Activated gamma-delta T cell treated with Interleukin-2 at 50 U/mL for 16 hours (primary cell): ENCODE measurements at regions not wholly inside any gene's neighbourhood (a gene's known extent, or its start where the extent isn't known, plus 50 kb on each side); places are given as distances from the start of the nearest gene placed in this dataset.
"Not testable (repeated sequence)": the region's sequence is repeated elsewhere in the genome, so short reads cannot be mapped to it uniquely, and the experiment has no call there.

Experiments used
- DNase-seq: peaks from one replicate; pipeline ENCODE4 v3.0.0-alpha.2; 2020

DNA sequence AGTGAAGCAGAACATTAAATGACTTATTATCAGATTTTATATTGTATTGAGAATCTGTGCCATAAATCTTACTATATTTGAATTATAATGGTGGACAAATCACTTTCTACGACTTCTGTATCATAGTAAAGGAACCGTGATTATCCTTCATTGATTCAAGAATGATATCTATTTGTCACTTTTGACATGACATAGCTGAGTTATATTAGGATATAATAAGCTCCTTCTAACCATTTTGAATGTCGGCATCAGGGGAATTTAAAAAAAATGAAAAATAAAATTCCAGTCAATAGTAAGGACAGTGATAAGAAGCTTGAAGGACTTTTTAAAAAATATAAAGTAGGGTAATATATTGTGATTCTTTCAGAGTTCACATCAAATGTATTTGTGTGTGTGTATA is 338.9 kb upstream of the ACO1 start:
- DNase-seq = no peak

DNA sequence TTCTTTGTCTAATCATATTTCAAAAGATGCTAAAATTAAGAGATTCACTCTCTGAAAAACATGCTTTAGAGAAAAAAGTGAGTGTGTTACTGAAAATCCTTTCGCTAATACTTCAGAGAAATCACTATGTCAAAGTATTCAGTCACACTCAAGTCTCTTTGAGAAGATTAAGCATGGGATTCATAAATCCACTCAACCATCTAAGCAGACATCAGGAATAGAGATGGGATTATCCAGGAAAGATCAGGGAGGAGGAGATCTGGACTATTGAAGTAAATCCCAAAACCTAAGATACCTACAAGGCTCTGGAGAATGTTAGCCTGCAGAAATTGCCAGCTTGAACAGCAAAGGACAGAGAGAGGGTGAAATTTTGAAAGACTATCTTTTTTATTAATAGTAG is 317.2 kb upstream of the ACO1 start:
- no peak for DNase-seq

DNA sequence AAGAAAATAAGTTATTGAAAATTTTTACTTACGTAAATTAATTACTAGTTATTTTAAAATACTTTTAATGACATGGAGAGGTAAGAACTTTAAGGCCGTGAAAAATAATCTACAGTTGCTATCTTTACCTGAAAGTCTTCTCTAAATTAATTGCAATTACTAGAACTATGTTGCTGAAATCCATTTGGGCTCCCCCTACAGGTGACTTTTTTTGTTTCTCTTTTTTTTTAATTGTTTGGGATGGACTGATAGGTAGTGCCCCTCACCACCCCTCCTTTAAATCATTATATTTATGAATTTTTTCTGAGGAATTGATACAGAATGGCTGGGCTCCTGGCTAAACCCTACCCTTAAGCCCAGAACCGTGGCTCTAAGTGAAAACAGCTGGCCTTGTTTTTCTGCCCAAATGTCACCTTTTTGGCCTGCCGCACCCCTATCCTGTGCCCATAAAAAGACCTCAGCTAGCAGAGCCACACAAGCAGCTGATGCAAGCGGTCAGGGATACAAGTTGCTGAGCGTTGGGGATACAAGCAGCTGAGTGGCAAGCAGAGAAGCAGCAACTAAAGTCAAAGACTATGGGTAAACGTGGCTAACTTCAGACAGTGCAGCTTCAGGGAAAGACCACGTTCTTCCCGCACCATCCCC is 315.2 kb upstream of the ACO1 start:
- no peak for DNase-seq

DNA sequence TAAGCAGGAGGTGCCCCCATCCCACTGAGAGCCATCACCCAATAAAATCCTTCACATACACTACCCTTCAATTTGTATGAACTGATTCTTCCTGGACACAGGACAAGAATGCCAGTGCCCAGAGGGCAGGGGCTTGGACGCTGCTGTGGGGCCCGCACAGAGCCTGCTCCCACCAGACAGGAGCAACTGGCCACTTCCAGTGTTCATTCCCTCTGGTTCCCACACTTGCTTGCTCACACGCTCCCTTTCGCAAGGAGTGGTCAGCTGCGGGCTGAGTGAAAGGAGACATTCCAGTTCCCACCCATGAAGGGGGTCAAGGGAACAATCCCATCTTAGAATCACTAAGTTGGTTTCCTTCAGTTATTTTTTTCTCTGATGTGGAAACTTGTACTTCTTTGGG is 314.5 kb upstream of the ACO1 start:
- no peak for DNase-seq

DNA sequence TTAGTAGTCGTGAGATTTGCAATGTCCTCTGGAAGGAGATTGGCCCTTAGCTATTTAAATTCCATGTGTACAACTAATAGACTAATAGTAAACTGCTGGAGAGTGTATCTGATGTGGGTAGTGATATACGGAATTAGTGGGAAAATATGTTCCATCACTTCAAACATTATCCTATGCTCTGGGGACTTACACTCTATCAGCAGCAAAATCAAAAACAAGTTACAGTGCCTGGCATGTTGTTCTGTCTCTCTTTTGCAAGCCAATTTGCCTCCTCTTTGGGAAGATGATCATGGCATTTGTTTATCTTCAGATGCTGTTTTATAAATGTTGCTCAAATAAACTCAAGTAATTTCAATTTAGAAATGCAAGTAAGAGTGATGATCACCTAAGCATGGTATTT is 311.9 kb upstream of the ACO1 start:
- DNase-seq = no peak

DNA sequence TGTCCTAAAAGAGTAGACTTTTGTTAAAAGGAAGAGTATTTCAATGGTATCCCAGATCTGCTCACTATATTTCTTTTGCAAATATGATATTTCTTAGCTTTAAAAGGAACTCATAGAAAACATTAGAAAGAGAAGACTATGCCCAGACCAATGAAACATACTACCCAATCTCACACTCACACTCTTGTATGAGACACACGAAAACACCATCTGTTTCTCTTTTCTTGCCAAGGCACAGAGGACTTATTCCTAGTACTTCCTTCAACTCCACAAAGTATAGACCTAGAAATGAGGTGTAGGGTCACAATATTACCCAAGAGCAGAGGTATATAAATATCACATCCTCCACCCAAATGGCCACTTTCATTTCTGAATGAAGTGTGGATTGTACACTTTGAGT is 292.4 kb upstream of the ACO1 start:
- no peak for DNase-seq

DNA sequence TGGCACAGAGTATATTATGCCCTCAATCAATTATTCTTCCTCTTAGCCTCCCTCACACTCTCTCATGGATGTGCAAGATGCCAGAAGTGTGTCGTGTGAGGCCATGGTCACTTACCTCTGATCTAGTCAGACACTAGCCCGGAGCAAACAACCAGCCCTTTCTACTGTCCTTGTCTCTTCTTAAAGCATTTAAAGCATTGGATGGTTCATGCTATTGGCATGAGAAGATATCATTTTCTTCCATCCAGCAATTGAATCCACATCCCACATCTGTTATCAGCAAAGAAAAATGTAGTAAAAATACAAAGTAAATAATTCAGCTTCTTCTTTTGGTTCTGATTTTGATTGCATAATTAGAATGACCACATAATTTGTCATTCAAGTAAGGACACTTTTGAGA is 267.2 kb upstream of the ACO1 start:
- no peak for DNase-seq

DNA sequence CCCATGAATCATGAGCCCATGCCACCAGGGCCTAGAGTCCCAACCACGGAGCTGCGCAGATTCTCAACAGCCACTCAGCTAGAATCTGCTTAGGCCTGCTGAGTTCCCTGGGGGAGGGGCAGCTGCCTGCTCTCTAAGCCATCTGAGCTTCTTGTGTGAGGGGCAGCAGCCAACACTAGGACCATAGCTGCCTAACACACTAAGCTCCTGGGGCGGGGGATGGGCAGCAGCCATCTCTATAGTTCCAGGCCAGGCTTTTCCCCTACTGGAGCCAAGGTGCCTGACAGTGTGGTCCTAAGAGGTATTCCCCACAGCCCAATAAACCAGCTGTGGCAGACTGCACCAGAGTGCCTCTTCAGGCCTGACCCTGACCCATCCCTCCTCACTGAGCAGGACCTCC is 255.9 kb upstream of the ACO1 start:
- DNase-seq = no peak

DNA sequence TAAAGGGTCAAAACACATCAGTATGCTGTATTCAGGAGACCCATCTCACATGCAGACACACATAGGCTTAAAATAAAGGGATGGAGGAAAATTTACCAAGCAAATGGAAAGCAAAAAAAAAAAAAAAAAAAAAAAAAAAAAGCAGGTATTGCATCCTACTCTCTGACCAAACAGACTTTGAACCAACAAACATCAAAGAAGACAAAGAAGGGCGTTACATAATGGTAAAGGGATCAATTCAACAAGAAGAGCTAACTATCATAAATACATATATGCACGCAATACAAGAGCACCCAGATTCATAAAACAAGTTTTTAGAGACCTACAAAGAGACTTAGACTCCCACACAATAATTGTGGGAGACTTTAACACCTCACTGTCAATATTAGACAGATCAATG is 253.7 kb upstream of the ACO1 start:
- DNase-seq = not testable (repeated sequence)

DNA sequence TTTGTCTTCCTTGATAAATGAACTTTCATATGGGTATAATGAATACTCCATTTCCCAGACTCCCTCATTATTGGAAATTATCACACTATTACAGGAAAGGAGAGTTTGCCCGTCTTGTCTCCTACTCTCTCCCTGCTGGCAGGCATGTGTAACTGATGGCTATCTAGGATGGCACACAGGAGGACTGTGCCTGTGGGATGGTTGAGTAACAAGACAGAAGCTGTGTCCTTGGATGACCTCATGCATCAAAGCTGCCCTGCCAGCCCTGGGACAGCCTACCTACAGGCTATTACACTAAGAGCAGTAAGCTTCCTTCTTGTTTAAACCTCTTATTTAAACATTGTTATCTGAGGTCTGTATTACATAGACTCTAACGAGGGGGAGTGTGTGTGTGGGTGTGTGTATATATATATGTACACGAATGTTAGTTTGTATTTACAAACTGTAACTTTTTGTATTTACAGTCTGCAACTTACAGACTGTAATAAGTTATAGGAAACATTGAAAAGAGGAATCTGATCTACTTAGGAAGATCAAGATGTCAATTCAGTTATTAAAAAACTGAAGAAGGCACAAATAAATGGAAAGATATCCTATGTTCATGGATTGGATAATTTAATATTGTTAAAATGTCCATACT is 247.6 kb upstream of the ACO1 start:
- no peak for DNase-seq

DNA sequence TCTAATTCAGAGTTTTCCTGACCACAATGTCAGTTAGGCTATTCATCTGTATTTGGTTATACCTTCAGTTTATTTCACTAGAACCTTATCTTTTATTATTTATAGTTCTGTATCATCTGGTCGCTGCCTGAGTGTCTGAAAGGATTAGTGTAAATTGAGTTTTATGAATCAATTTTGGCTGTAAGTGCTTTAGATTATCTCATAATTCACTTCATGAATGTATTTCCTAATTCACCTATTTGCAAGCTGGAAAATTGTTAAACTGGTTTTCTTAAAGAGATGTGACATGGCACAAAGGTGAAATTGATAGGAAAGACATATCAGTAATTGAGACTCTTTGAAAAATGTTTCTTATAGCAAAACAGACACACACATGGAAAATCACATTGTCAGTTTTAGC is 242.4 kb upstream of the ACO1 start:
- no peak for DNase-seq

DNA sequence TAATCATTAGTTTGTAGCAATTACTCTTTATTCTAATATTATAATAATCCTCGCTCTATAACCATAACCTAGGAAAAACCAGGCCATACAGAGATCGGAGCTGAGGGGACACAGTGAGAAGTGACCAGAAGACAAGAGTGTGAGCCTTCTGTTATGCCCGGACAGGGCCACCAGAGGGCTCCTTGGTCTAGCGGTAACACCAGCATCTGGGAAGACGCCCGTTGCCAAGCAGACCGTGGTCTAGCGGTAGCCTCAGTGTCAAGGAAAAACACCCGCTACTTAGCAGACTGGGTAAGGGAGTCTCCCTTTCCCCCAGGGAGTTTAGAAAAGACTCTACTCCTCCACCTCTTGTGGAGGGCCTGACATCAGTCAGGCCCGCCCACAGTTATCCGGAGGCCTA is 235.9 kb upstream of the ACO1 start:
- DNase-seq = not testable (repeated sequence)

DNA sequence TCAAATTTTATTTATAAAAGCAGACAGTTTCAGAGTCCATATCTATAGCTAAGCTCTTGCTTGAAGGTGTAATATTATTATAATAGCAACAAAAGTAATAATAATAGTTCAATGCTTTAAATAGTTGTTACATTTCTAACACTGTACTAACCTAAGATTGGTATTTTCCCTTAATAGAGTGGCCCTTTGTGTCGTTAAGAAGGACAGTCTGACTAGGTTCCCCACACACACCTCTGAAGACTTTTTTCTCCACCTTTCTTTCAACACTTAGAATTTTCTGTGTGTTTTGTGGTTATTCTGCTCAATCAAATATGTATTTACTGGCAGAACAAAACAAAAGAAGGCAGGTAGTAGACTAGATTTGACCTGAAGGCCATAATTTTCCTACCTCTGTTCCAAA is 223.2 kb upstream of the ACO1 start:
- no peak for DNase-seq

DNA sequence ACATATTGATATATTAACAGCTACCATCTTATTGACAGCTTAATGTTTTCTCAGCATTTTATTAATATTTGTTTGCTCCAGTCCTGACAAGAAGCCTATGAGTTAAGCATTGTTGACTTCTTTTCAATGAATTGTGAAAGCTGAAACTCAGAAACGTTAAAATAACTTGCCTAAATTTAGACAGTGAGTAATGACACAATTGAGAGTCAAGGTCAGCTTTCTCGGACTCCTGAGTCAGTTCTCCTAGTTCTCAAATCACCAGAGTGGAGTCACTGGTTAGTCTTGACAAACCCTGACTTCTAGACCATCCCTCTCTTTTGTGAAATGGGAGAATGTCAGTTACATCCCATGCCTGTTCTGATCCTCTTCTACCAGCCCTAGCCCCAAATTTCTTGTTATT is 222.7 kb upstream of the ACO1 start:
- DNase-seq = no peak

DNA sequence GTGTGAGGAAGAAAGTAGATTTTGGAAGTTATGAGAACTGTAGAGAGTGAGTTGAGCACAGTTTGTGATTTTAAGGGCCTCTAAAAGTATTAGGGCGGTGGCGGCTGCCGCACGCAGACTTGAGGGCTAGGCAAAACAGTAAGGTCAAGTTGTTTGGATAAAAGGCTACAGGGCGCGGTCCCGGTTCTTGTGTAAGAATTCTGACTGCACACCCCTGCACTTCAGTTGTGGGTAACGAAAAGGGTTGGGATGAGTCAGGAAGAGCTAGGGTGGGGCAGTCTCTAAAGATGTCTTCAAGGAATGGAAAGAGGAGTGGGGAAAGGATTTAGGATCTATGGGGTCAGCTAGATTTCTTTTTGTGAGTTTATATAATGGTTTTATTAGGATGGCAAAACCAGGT is 218.1 kb upstream of the ACO1 start:
- DNase-seq = not testable (repeated sequence)

DNA sequence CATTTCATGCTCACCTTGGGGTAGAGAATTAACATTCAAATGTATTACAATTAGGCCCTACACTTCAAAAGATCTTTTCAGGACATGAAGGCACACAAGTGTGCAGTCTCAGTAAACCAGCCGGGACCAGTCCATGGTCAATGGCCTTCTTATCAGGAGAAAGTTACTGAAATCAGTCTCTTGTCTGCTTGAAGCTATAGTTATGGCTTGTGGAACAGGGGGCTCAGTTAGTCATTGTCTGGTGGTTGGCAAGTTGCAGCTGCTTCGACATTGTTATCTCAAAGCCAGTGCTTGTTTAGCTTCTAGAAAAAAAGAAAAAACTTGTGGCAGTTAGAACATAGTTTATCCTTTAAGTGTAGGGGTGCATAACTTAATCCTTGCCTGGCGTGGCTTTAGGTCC is 213.1 kb upstream of the ACO1 start:
- DNase-seq = no peak

DNA sequence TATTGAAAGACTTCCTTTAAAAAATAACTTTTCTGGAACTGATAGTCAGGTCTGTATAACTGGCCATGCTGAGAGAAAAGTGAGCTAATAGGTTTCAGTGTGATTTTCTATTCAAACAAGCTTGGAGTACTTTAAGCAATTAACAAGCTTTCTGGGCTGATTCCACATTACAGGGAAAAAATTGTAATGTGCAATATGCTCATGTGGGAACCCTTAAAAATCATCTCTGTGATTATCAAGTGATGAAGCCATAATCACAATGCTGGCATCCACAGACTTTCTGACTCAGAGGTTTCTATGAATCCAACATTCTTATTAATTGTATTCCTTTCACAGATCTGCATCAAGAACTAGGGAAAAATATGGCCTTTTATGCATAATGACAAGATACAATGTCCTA is 212.2 kb upstream of the ACO1 start:
- DNase-seq = no peak

DNA sequence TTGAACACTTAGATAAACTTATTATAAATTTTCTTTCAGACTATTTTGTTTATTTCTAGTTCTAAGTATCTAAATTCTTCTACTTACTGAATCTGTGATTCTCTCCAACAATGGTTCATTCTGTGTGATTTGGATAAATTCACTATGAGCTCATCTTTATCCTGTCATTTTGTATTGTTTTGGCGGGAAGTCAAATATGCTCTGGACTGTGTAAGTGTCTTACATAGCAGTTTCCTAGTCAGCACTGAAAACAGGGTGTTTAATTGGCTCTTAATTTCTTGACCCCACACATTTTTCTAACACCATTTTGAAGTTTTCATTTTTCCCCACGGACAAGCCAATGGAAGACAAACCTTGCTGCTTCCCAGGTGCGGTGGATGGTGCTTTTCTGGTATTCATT is 207.0 kb upstream of the ACO1 start:
- no peak for DNase-seq

DNA sequence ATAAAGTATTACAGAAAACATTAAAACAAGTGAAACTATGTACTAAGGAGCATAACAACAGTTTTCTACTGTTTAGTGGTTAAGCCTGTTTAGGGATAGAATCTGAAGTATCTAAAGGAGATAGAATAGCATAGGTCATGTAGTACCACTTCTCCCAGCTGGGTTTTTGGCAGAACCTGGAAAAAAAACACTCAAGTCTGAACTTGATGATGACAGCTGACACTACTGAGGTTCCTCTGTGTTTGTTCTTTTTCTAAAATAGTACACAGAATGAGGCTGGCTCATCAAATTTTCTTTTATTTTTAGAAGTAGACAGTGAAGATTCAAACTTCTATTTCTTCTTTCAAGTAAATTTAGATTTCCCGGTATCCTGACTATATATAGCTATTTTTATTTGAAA is 203.8 kb upstream of the ACO1 start:
- no peak for DNase-seq

DNA sequence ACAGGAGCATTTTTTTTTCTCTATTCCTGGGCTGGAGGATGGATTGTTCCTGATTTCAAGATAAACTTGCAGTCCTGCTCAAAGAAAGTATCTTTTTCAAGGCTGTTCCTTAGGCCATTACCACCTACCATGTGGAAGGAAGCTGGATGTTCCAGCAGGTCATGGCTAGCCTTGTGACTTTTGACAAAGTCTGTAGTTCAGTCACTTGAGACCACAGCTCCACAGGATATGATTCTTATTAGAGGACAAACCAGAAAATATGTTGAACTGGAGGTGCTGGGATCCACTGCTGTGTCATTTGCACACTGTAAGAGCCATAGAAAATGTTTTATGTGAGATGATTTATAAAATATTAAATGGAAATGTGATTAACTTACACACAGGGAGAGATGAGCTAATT is 184.2 kb upstream of the ACO1 start:
- no peak for DNase-seq

DNA sequence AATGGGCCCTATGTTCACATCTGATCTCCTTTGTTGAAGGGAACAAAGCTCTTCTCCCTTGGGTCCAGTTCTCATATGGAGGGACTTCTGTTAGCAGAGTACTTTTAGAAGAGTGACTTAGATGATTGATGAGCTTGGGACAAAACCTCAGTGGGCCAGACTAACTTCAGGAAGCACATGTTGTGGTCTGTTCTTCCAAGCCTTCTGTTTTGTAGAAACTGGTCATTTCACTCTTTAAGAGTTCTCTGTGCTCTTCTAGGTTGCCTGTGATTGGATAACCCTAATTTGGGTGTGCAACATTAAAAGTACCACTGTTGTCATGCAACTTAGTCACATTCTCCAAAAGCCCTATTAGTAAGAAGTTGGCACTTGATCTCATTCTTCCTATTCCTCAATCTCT is 183.5 kb upstream of the ACO1 start:
- no peak for DNase-seq

DNA sequence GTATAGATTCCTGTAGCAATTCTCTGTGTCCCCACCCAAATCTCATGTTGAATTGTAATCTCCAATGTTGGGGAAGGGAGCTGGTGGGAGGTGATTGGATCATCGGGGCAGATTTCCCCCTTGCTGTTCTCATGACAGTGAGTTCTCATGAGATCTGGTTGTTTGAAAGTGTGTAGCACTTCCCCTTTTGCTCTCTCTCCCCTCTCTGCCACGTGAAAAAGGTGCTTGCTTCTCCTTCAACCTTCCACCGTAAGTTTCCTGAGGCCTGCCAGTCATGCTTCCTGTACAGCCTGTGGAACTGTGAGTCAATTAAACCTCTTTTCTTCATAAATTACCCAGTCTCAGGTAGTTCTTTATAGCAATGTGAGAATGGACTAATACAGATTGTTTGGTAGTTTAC is 175.3 kb upstream of the ACO1 start:
- not testable (repeated sequence) for DNase-seq

DNA sequence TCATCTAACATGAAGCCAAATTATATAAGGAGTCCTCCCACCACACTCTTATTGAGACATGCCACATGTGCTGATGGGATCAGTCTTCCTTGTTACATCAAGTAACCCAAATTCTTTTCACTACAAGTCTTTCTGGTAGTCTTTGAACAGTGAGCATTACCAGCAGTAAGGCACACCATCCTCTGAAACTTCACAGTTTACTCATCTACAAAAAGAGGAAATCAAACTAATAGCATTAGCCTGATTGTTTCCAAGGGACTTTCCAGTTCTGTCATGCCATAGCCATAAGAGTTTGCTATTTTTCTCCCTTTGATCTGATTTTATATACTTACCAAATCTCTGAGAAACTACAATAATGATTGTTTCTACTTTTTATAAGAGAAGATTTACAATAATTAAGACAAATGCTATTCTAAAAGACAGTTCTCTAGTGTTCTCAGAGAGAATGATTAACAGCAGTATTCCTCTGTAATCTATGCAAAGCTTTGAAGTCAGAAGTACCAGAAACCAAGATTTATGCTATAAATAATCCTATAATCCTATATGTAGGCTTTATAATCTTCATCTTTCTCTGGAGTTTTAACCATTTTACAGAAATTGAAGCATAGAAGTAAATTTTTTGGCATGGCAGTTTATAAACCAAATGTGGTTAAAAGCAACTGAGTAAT is 166.2 kb upstream of the ACO1 start:
- DNase-seq = no peak

DNA sequence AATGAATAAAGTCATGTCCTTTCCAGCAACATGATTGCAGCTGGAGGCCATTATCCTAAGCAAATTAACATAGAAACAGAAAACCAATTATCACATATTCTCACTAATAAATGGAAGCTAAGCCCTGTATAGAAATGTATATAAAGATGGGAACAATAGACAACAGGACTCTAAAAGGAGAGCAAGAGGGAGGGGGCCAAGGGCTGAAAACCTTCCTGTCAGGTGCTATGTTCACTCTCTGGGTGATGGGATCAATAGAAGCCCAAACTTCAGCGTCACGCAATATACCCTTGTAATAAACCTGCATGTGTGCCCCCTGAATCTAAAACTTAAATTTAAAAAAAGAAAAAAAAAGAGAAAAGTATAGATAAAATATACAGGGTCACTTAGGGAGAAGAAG is 163.7 kb upstream of the ACO1 start:
- no peak for DNase-seq

DNA sequence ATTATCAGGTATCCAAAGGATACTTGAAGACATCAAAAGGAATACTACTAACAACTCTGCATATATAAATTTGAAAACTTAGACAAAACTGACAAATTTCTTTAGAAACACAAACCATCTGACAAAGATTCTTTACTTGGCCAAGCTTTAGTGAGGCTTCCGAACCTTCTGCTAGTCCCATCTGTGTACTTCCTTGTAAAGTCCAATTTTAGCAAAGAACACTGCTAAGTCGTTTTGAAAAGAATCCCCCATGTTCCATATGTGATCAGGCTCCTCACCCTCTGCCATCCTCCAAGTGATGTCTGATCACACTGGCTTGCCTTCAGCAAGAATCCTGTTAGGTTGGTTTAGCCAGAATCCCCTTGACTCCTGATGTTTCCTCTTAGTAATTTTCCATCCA is 150.0 kb upstream of the ACO1 start:
- no peak for DNase-seq
